UCSD-AML1 (cell line): ENCODE measurements at regions not wholly inside any gene's neighbourhood (a gene's known extent, or its start where the extent isn't known, plus 50 kb on each side); places are given as distances from the start of the nearest gene placed in this dataset.
"Not testable (repeated sequence)": the region's sequence is repeated elsewhere in the genome, so short reads cannot be mapped to it uniquely, and the experiment has no call there.

Experiments
- DNase-seq: peaks from one replicate; lab custom pipeline; 2025; ENCODE audit not compliant: unreplicated experiment; lab: John Stamatoyannopoulos, UW

GRCh38 chr7:9681284-9681683, 1247.9 kb downstream of the NXPH1 start:
- DNase-seq: no peak

- DNase-seq: no peak
Observed at GRCh38 chr7:9691286-9691685, 1257.9 kb downstream of the NXPH1 start.

GRCh38 chr7:9698375-9698774, 1265.0 kb downstream of the NXPH1 start:
- DNase-seq: no peak

GRCh38 chr7:9709216-9709615, 1264.5 kb upstream of the PHF14 start:
- no peak for DNase-seq

- no peak for DNase-seq
Observed at GRCh38 chr7:9711259-9711918, 1262.3 kb upstream of the PHF14 start.

- no peak for DNase-seq
Observed at GRCh38 chr7:9718071-9718661, 1255.5 kb upstream of the PHF14 start.

- no peak for DNase-seq
Observed at GRCh38 chr7:9719303-9719702, 1254.4 kb upstream of the PHF14 start.

GRCh38 chr7:9719721-9720120, 1254.0 kb upstream of the PHF14 start:
- DNase-seq: no peak

GRCh38 chr7:9725940-9726663, 1247.6 kb upstream of the PHF14 start:
- DNase-seq: not testable (repeated sequence)

- not testable (repeated sequence) for DNase-seq
Observed at GRCh38 chr7:9726811-9727210, 1246.9 kb upstream of the PHF14 start.

GRCh38 chr7:9727467-9727869, 1246.2 kb upstream of the PHF14 start:
- not testable (repeated sequence) for DNase-seq

- not testable (repeated sequence) for DNase-seq
Observed at GRCh38 chr7:9728014-9728657, 1245.5 kb upstream of the PHF14 start.

GRCh38 chr7:9752033-9752432, 1221.6 kb upstream of the PHF14 start:
- no peak for DNase-seq

GRCh38 chr7:9761224-9761623, 1212.4 kb upstream of the PHF14 start:
- DNase-seq: no peak

GRCh38 chr7:9776900-9777299, 1196.8 kb upstream of the PHF14 start:
- DNase-seq: no peak

- no peak for DNase-seq
Observed at GRCh38 chr7:9778367-9778766, 1195.3 kb upstream of the PHF14 start.

GRCh38 chr7:9781710-9782109, 1192.0 kb upstream of the PHF14 start:
- no peak for DNase-seq

- no peak for DNase-seq
Observed at GRCh38 chr7:9782275-9782674, 1191.4 kb upstream of the PHF14 start.

GRCh38 chr7:9785211-9785610, 1188.5 kb upstream of the PHF14 start:
- DNase-seq: no peak

- no peak for DNase-seq
Observed at GRCh38 chr7:9796241-9796640, 1177.4 kb upstream of the PHF14 start.

GRCh38 chr7:9822458-9823290, 1151.0 kb upstream of the PHF14 start:
- DNase-seq: no peak
